Astrocyte (in vitro differentiated cells and primary cell): ENCODE measurements at regions not wholly inside any gene's neighbourhood (a gene's known extent, or its start where the extent isn't known, plus 50 kb on each side); places are given as distances from the start of the nearest gene placed in this dataset.

ENCODE experiments used
- EZH2 ChIP-seq: IDR thresholded peaks from 2 replicates; pipeline ENCODE4 v1.6.1; 2012; ENCODE audit warnings: mild to moderate bottlenecking, low read length, inconsistent platforms; ENCODE audit not compliant: insufficient read depth
- TF ChIP-seq, protein P1 (sequence below): IDR thresholded peaks from 2 replicates; pipeline ENCODE4 v1.5.1; 2011; ENCODE audit warnings: low read depth, mild to moderate bottlenecking, inconsistent platforms, low read length, moderate library complexity; ENCODE audit not compliant: insufficient read depth

DNA sequence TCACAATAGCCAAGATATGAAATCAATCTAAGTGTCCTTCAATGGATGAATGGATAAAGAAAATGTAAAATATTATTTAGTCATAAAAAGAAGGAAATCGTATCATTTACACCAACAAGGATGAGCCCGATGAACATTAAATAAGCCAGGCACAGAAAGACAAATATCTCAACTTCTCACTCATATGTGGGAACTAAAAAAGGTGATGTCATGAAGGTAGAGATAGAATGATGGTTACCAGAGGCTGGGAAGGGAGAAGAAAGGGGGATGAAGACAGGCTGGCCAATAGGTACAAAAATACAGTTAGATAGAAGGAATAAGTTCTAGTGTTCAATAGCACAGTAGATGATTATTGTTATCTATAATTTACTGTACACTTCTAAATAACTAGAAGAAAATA, 94.9 kb upstream of the RAP1B start:
- TF ChIP-seq EZH2: no peak
- TF ChIP-seq, protein P1, sequence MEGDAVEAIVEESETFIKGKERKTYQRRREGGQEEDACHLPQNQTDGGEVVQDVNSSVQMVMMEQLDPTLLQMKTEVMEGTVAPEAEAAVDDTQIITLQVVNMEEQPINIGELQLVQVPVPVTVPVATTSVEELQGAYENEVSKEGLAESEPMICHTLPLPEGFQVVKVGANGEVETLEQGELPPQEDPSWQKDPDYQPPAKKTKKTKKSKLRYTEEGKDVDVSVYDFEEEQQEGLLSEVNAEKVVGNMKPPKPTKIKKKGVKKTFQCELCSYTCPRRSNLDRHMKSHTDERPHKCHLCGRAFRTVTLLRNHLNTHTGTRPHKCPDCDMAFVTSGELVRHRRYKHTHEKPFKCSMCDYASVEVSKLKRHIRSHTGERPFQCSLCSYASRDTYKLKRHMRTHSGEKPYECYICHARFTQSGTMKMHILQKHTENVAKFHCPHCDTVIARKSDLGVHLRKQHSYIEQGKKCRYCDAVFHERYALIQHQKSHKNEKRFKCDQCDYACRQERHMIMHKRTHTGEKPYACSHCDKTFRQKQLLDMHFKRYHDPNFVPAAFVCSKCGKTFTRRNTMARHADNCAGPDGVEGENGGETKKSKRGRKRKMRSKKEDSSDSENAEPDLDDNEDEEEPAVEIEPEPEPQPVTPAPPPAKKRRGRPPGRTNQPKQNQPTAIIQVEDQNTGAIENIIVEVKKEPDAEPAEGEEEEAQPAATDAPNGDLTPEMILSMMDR: no peak
